ENCODE measurements at regions not wholly inside any gene's neighbourhood (a gene's known extent, or its start where the extent isn't known, plus 50 kb on each side); places are given as distances from the start of the nearest gene placed in this dataset.

GRCh38 chr4:11587797-11588196 lies 159.1 kb upstream of the HS3ST1 start:
- TF ChIP-seq YY1 (IDR thresholded peaks at IDR 0.05; ENCODE audit: low read depth) (no peak), RCOR1 (IDR thresholded peaks at IDR 0.05; ENCODE audit: low read length) (no peak), CTCF (IDR thresholded peaks at IDR 0.05) (no peak), NRF1 (IDR thresholded peaks at IDR 0.05; ENCODE audit: low read depth, low read length) (no peak), GATA2 (CRISPR knock-in tag; IDR thresholded peaks at IDR 0.05) (no peak), JUND (IDR thresholded peaks at IDR 0.05) (no peak), RXRA (IDR thresholded peaks at IDR 0.05; ENCODE audit: borderline replicate concordance, low read depth) (no peak)
